HG03196 (cell line): ENCODE measurements at regions not wholly inside any gene's neighbourhood (a gene's known extent, or its start where the extent isn't known, plus 50 kb on each side); places are given as distances from the start of the nearest gene placed in this dataset.
A peak's percentile ranks its signal among the peaks of the same experiment; 100 is the strongest.

Experiments used
- ATAC-seq: cut with Tn5 transposase; IDR thresholded peaks from one replicate; pipeline ENCODE4 v1.9.1; 2021; ENCODE audit not compliant: unreplicated experiment

DNA sequence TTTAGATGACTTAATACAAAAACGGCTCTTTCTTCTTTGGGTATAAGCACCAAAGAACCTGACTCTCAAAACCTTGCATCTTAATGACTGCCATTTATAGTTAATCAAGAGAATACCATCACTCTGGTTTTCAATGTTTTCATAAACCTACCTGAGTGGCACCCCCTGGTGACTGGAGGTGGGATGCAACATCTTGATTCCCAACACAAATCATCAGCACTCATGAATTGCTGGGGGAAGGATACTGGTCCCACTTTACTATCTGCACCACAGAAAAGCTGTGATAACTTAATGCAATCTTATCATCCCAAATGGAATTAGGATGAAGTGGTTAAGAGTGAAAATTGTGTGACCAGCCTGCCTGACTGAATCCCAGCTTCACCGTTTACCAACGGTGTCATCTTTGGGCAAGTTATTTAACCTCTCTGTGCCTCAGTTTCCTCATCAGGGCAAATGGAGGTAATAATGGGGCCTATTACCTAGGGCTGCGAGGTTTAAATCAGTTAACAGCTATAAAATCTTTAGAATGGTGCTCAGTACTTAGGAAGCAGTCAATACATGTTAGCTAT lies 366.4 kb downstream of the KLF12 start:
- no peak for ATAC-seq

DNA sequence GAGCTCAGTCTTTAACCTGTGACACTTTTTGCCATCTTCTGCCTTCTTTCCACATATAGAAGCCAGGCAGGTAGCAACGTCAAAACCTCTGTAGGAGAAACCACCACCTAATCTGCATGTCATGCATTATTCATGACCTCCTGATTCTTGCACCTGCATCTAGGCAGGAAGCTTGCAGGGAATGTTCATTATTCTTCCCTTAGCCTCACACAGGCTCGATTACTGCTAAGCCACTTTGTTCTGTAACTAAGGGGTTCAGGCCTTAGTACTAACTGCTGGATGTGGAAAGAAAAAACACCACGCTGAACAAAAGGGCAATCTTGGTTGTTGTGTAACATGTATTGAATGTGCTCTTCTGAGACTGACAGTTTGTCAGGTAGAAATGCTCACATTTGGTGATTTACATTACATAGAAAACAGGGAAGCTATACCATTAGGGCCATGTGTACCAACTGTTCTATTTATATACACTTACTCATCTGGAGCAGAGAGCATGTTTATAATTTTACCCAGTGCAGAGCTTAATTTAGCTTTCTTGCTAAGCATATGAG lies 366.9 kb downstream of the KLF12 start:
- ATAC-seq, result no peak

DNA sequence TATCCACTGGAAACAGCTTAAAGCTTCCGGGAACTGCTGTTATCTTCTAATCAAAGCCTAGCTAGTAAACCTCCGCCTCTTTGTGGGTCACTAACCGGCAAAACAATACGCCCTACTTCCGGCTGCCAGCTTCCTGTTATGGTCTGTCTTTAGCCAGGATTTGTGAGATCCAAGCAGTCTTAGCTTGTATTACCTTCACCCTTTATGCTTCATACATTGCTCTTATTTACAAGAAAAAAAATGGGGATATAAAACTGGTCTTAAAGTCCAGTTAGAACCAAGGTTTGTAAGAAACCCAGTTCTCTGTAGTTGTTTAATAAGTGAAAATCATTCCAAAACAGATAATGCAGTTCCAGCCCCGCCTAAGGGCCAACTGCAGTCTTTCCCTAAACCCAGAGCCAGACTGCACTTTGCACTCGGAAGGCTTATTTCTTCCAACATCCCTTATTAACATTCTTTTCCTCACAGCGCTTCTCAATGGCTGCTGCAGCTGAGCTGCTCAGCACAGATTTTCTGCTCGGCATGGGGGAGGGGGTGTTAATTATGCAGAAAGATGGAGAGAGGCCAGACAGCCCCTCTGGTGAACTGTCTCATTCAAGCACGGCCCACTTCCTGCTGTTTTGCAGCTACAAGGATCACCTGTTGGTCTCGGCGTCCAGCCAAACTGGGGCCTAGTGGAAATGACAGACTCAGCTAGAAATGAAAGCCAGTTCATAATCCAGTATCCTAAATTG lies 368.4 kb downstream of the KLF12 start:
- ATAC-seq, result peak; percentile 71

DNA sequence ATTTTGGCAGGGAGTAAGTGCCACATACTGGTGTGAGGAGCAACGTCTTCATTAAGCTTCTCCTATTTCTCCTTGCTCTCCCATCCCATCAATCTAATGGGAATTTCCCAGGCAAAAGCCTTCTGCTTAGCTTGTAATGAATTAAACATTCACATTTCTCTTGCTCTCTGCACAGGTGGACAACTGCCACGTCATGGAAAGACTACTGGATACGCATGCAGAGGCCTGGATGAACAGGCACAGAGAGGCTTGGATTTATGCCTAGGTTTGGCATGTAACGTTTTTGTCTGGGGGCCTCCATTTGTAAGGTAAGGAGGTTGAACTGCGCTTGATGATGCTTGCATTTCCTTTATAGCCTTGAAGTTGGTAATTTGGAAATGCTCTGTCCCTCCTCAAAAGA lies 374.8 kb downstream of the KLF12 start:
- ATAC-seq, result no peak

DNA sequence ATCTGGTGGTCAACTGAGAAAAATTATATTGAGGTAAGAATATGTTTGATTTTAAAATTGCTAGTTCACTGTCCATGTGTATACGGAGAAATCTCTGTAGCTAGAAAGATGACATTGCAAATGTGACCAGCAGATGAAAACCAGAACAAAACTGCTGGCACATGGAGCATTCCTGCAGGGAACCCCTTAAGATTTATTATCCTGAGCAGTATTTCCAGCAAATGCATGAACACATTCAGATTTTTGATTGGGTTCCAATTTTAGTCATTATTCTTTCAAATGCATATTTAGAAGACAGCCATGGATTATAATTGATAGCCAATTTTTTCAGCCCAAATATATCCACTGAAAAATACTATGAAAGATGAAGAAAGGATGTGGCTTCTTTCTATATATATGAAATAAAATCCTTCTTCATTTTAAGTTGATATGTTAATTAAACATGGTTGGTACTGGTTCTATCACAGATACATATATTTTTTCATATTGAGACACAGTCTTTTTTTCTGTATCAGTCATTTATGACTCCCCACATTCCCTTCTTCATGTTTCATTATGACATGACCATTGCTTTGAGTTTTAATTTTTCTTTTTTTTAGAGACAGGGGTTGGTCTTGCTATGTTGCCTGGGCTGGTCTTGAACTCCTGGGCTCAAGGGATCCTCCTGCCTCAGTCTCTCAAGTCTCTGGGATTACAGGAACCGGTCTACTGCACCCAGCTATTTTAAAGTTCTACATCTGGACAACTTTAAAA lies 376.5 kb downstream of the KLF12 start:
- ATAC-seq, result no peak

GRCh38 chr13:73754727-73755292 lies 379.4 kb downstream of the KLF12 start:
- peak; percentile 69 for ATAC-seq

- ATAC-seq, result no peak
Observed at GRCh38 chr13:73754241-73754640, 380.0 kb downstream of the KLF12 start.

DNA sequence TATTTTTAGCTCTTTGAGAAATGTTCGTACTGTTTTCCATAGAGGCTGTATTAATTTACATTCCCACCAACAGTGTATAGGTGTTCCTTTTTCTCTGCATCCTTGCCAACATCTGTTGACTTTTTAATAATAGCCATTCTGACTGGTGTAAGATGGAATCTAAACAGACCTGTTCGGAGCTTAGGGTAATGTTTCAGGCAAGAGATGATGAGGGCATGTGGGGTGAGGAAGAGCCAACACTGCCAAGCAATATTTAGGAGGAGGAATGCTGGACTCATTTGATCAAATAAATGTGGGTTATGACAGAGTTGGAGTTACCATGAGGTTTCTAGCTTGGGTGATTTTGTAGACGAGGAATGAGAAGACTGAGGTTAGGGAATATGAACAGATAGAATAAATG lies 382.9 kb downstream of the KLF12 start:
- no peak for ATAC-seq

GRCh38 chr13:73748404-73748803 lies 385.8 kb downstream of the KLF12 start:
- ATAC-seq, result no peak

GRCh38 chr13:73745190-73745589 lies 389.0 kb downstream of the KLF12 start:
- ATAC-seq, result no peak

DNA sequence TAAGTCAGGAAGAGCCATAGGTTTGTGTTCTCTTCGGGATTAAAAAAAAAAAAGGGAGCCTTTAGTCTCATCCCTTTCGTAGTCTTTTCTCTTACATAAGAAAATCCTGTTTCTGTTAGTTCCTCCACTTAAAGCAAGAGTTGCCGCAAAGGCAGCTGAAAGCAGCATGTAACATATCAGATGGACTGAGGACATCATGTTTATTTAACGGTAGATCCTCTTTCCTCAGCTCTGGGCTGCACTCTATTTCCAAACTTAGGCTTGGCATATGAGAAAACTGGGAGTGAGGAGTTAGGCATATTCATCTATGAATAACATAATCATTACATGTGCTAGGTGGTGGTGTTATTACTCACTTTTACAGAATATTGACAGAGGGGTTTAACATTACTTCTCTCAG lies 391.2 kb downstream of the KLF12 start:
- no peak for ATAC-seq

DNA sequence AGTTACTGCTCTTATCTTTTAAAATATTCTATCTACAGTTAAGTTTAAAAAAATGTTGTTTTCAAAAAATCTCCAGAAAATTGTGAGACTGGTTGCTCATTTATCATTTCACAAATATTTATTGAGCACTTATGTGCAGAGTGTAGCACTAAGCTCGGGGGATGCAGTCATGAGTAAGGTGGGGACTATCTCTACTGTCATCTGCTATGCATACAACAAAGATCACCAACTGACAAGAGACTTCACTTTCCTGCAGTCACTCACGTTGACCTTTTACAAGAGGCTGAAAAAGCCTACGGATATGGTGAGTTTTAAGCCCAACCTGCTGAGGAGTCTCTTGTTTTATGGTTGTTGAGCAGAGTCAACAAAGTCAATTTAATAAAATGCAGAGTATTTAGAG lies 392.5 kb downstream of the KLF12 start:
- ATAC-seq, result no peak

DNA sequence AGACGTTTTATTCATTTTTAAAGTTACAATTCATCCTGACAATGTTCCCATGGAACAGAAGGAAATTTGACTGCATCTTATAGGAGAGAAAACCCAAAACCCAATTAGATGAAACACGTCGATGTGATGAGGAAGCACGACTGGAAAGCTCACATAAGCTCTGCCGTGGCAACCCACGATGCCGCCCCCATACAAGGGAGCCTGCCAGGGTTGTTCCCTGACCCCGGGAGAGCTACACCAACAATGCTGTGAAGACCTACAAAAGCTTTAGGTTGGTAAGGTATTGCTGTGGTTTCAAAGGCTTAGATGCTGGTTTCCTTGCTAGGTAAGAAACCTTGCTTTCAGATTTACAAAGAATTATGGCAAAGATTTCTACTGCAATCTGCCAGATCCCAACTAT lies 393.1 kb downstream of the KLF12 start:
- ATAC-seq, result no peak

DNA sequence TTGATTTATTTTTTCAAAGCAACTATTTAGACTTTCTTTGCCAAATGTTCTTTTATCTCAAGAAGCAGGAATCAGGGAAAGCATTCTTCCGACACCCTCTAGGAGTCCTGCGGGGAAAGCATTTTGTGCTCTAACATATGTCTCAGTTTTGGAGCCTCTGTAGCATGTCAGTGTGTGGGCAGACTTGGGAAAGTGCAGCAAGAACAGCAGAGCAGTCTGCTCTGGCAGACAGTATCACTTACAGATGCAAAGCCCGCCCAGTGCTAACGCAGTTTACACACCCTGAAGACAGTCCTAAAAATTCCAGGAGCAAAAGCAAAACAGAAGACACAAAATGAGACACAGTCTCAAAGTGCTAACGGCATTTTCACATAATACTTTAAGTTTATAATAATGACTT lies 393.5 kb downstream of the KLF12 start:
- ATAC-seq, result no peak

GRCh38 chr13:73739394-73739793 lies 394.8 kb downstream of the KLF12 start:
- no peak for ATAC-seq

DNA sequence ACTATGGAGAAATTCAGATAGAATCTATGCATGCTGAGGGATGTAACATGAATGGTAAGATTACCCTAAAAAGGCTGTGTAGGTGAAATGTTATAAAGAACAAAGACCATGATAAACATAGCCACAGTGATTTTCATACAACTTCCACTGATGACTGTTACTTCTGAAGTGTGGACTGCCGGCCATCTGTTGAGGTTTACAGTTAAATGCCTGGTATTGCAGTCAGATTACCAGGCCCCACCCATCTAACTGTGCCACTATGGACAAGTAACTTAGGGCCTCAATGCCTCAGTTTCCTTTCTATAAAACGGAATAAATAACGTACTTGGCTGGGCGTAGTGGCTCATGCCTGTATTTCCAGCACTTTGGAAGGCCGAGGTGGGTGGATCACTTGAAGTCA lies 395.6 kb downstream of the KLF12 start:
- ATAC-seq, result no peak

- no peak for ATAC-seq
Observed at GRCh38 chr13:73737214-73737613, 397.0 kb downstream of the KLF12 start.

DNA sequence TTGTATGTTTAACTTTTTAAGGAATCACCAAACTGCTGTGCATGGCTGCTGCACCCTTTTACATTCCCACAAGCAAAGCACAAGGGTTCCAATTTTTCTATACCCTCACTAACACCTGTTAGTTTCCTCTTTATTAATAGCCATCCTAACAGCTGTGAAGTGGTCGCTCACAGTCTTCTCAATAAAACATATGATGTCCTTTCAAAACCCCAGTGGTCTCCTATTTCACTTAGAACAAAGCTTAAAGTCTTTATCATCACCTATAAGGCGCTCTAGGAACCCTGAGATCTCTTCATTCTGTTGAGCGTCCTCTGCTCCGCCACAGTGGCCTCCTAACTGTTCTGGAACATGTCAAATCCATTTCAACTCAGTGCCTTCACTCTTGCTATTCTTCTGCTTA lies 400.5 kb downstream of the KLF12 start:
- no peak for ATAC-seq

- no peak for ATAC-seq
Observed at GRCh38 chr13:73732350-73732749, 401.9 kb downstream of the KLF12 start.

DNA sequence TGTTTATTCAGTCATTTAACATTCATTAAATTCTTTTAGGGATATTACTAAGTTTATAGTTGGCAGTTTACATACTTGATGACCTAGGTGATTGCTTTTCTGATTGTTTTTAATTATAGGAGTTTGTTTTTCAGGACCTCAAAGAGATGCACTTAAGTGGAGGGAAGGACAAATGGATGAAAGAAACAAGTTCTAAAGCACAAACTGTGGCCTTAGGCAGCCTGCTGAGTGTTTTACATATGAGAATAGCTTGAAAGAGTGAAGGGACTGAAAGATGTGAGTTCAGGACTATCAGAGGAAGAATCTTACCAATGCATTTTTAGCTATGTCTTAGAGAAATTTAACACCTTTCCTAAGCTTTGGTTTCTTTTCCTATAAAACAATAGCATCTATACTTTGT lies 402.6 kb downstream of the KLF12 start:
- ATAC-seq, result no peak

DNA sequence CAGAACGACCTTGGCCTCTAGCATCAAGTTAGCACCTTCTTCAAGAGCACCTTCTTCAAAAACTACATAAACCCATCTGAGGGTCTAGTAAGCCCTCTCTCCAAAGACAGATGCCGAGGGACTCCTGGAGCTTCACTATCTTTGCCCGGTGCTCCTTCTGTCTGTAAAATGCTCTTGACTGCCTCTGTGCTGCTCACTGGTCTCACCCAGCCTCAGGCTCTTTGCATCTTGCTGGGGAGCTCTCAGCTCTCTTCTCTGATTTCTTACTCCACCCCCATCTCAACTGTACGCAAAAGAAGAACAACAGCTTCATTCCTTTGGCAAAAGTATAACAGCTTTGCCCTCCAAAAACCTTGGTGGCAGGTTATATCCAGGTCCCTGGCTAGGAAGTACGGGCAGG lies 404.2 kb downstream of the KLF12 start:
- no peak for ATAC-seq

- ATAC-seq, result no peak
Observed at GRCh38 chr13:73729046-73729445, 405.2 kb downstream of the KLF12 start.
